IPS-20b (cell line): ENCODE measurements at regions not wholly inside any gene's neighbourhood (a gene's known extent, or its start where the extent isn't known, plus 50 kb on each side); places are given as distances from the start of the nearest gene placed in this dataset.

ENCODE experiments used
- H3K27ac ChIP-seq: one replicate; pipeline ENCODE4 v1.5.1; 2013; ENCODE audit warnings: low read length
- H3K27me3 ChIP-seq: 2 replicates; pipeline ENCODE4 v1.6.1; 2013; ENCODE audit warnings: mild to moderate bottlenecking, low read length, inconsistent platforms; ENCODE audit not compliant: insufficient read depth
- H3K36me3 ChIP-seq: 2 replicates; pipeline ENCODE4 v1.6.1; 2013; ENCODE audit warnings: low read depth, mild to moderate bottlenecking, inconsistent platforms, low read length, moderate library complexity; ENCODE audit not compliant: insufficient read depth
- H3K4me1 ChIP-seq: 2 replicates; pipeline ENCODE4 v1.6.1; 2013; ENCODE audit warnings: mild to moderate bottlenecking, control low read depth, inconsistent platforms, low read length, moderate library complexity; ENCODE audit not compliant: insufficient read depth
- H3K4me3 ChIP-seq: 2 replicates; pipeline ENCODE4 v1.5.1; 2013; ENCODE audit warnings: mild to moderate bottlenecking, low read length, inconsistent platforms
- H3K9ac ChIP-seq: 2 replicates; pipeline ENCODE4 v1.6.1; 2013; ENCODE audit warnings: low read depth, mild to moderate bottlenecking, inconsistent platforms, low read length, moderate library complexity
- H3K9me3 ChIP-seq: 2 replicates; pipeline ENCODE4 v1.6.1; 2013; ENCODE audit warnings: mild to moderate bottlenecking, low read depth, low read length, inconsistent platforms; ENCODE audit not compliant: insufficient read depth

DNA sequence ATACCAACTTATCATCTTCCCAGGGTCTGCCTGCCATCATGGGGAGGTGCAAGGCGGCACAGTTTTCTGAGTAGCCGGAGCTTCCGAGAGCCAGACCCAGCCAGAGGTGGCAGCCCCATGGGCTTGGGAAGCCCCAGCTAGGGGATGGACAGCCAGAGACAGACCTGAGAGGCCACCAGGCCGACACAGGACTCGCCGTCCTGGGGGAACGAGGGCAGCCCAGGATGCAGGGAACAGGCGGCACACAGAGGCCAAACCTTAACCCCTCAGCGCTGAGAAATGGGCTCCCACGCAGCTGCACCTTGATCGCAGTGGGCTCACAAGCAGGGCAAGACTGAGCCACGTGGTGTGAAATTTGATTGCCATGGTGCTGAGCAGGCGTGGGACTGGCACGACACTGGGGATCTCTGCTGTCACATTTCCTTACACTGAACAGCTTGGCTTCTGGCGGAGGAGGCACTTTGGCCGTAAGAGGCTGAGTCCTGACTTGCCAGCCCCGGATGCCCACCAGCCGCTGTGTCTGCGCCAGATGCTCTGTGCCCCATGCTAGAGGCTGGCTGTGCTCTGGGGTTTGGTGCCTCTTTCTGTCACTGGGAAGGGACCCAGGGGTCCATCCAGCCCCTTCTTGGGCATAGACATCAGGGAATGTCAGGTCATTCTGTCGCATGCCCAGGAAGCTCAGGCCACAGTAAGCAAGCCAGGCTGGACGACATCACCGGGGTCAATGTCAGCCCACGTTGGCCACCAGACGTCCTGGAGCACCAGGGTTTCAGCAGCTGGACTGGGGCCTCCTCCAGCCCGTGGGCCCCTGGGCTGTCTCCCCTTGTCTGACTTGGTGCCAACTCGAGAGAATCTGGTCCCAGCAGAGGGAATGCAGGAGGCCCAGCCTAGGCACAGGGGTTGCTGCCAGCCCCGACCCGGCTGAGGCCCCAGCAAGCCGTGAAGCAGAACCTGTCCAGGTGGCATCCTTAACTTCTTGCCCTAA lies 312.1 kb upstream of the MYT1L start:
- H3K4me1 ChIP-seq, result peaks cover 2% of the 10 kb centered on the region; the same call in 1 of the 2 replicates
- H3K4me3 ChIP-seq, result no peak overlapping the region
- no peak overlapping the region for H3K9ac ChIP-seq
- no peaks in the 10 kb centered on the region for H3K36me3 ChIP-seq
- no peak overlapping the region for H3K27ac ChIP-seq
- H3K9me3 ChIP-seq, result no peaks in the 10 kb centered on the region; the same call in 1 of the 2 replicates
- H3K27me3 ChIP-seq, result no peaks in the 10 kb centered on the region

GRCh38 chr2:2641541-2642410 lies 310.7 kb upstream of the MYT1L start:
- Histone ChIP-seq H3K4me1 (peaks cover 2% of the 10 kb centered on the region; the same call in 1 of the 2 replicates), H3K9ac (no peak overlapping the region), H3K9me3 (no peaks in the 10 kb centered on the region), H3K36me3 (no peaks in the 10 kb centered on the region), H3K27me3 (no peaks in the 10 kb centered on the region), H3K4me3 (no peak overlapping the region), H3K27ac (no peak overlapping the region)

DNA sequence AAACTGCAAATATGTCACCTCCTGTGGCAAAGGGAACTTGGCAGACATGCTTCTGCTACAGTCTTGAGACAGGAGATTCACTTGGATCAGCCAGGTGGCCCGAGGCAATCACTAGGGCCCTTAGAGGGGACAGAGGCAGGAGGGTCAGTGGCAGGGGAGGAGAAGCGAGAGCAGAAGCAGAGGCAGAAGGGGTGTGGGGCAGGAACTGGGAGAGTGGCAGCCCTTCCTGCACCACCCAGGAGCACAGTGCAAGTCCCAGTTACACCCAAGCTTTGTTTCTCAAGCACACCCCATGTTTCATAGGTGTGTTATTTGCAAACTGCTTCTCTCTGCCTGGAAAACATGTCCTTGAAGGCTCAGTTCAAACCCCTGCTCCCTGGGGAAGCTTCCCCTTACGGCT lies 309.7 kb upstream of the MYT1L start:
- H3K36me3 ChIP-seq, result no peaks in the 10 kb centered on the region
- no peaks in the 10 kb centered on the region for H3K4me1 ChIP-seq
- H3K27me3 ChIP-seq, result no peaks in the 10 kb centered on the region
- H3K27ac ChIP-seq, result no peak overlapping the region
- H3K9me3 ChIP-seq, result no peaks in the 10 kb centered on the region
- H3K4me3 ChIP-seq, result no peak overlapping the region
- H3K9ac ChIP-seq, result no peak overlapping the region

GRCh38 chr2:2640371-2640770 lies 309.3 kb upstream of the MYT1L start:
- Histone ChIP-seq H3K9me3 (no peaks in the 10 kb centered on the region), H3K27ac (no peak overlapping the region)

GRCh38 chr2:2639251-2640139 lies 308.4 kb upstream of the MYT1L start:
- H3K4me1 ChIP-seq, result no peaks in the 10 kb centered on the region
- H3K36me3 ChIP-seq, result no peaks in the 10 kb centered on the region
- no peaks in the 10 kb centered on the region for H3K27me3 ChIP-seq
- no peak overlapping the region for H3K9ac ChIP-seq
- H3K4me3 ChIP-seq, result no peak overlapping the region
- H3K27ac ChIP-seq, result no peak overlapping the region
- H3K9me3 ChIP-seq, result no peaks in the 10 kb centered on the region

More at GRCh38 chr2:2640371-2640770, 309.3 kb upstream of the MYT1L start:
- H3K9ac ChIP-seq, result no peak overlapping the region
- H3K36me3 ChIP-seq, result no peaks in the 10 kb centered on the region
- no peaks in the 10 kb centered on the region for H3K27me3 ChIP-seq
- no peaks in the 10 kb centered on the region for H3K4me1 ChIP-seq
- no peak overlapping the region for H3K4me3 ChIP-seq

DNA sequence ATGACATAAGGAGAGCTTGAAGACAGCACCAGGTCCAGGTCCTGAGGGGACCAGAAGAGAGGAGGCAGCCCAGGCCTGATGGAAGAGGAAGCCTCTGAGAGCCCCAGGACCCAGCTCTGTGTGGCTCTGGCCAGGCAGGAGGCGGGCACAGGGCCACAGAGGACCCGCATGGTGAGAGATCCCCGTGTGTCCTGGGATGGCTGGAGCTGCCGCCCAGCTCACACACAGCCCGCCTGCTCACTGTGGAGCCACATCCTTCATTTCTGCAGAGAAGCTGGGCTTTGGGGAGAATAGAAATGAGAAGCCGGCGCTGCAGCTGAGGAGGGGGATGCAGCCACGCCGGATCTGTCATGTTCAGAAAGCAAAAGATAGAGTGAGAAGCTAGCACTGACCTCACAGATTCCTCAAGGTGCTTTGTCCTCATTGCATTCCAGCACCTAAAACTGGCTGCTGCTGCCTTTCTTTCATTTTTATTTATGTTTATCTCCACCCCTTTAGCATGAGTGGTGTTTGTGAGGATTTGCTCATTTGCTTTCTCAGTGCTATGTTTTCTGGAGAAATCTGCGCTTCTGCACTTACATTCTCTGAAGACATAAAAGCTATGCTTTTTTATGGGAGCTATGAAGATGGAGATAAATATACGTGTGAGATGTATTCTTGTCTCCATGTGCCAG lies 307.6 kb upstream of the MYT1L start:
- Histone ChIP-seq H3K9me3 (no peaks in the 10 kb centered on the region), H3K4me3 (no peak overlapping the region), H3K27ac (no peak overlapping the region), H3K36me3 (no peaks in the 10 kb centered on the region), H3K9ac (no peak overlapping the region), H3K27me3 (no peaks in the 10 kb centered on the region), H3K4me1 (no peaks in the 10 kb centered on the region)

GRCh38 chr2:2636813-2637212 lies 305.7 kb upstream of the MYT1L start:
- no peaks in the 10 kb centered on the region for H3K9me3 ChIP-seq
- H3K27ac ChIP-seq, result no peak overlapping the region

GRCh38 chr2:2635025-2635528 lies 304.0 kb upstream of the MYT1L start:
- no peak overlapping the region for H3K27ac ChIP-seq

More at GRCh38 chr2:2636813-2637212, 305.7 kb upstream of the MYT1L start:
- H3K9ac ChIP-seq, result no peak overlapping the region
- no peaks in the 10 kb centered on the region for H3K36me3 ChIP-seq
- H3K4me1 ChIP-seq, result no peaks in the 10 kb centered on the region
- no peaks in the 10 kb centered on the region for H3K27me3 ChIP-seq
- no peak overlapping the region for H3K4me3 ChIP-seq

GRCh38 chr2:2633017-2633416 lies 301.9 kb upstream of the MYT1L start:
- Histone ChIP-seq H3K4me3 (no peak overlapping the region), H3K36me3 (no peaks in the 10 kb centered on the region), H3K9ac (no peak overlapping the region), H3K27me3 (no peaks in the 10 kb centered on the region), H3K9me3 (no peaks in the 10 kb centered on the region), H3K4me1 (no peaks in the 10 kb centered on the region), H3K27ac (no peak overlapping the region)

More at GRCh38 chr2:2635025-2635528, 304.0 kb upstream of the MYT1L start:
- Histone ChIP-seq H3K27me3 (no peaks in the 10 kb centered on the region), H3K9ac (no peak overlapping the region), H3K4me1 (no peaks in the 10 kb centered on the region), H3K4me3 (no peak overlapping the region), H3K36me3 (no peaks in the 10 kb centered on the region), H3K9me3 (no peaks in the 10 kb centered on the region)

DNA sequence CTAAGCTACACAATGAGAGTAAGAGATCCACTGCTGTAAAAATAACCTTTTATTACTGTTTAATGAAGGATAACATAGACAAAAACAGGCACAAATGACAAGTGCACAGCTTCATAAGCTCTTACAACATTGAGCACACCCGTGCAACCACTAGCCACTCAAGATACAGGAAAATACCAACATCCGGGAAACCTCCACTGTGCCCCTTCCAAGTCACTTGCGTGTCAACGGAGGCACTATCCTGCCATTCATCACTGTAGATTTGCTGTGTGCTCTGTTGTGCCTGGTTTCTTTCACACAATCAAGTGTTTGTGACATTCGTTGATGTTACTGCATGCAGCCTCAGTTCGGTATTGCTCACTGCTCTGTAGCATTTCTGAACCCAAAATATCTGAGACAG lies 292.9 kb upstream of the MYT1L start:
- Histone ChIP-seq H3K27me3 (no peaks in the 10 kb centered on the region), H3K4me3 (no peak overlapping the region), H3K9me3 (no peaks in the 10 kb centered on the region), H3K4me1 (no peaks in the 10 kb centered on the region), H3K27ac (no peak overlapping the region), H3K9ac (no peak overlapping the region), H3K36me3 (no peaks in the 10 kb centered on the region)
